H9 (cell line): ENCODE measurements at regions not wholly inside any gene's neighbourhood (a gene's known extent, or its start where the extent isn't known, plus 50 kb on each side); places are given as distances from the start of the nearest gene placed in this dataset.

Source experiments
- DNase-seq: peaks from one replicate; pipeline ENCODE4 v3.0.0-alpha.2; 2017
- H2AFZ ChIP-seq: one replicate; pipeline ENCODE4 v1.6.1; 2013; ENCODE audit warnings: mild to moderate bottlenecking, low read length, control low read depth, moderate library complexity
- H2AK5ac ChIP-seq: 2 replicates; pipeline ENCODE4 v1.6.1; 2013; ENCODE audit warnings: low read length, control low read depth, mixed read lengths; ENCODE audit not compliant: insufficient read length
- H2BK120ac ChIP-seq: one replicate; pipeline ENCODE4 v1.6.1; 2013; ENCODE audit warnings: low read depth, mild to moderate bottlenecking, low read length, control low read depth, inconsistent platforms; ENCODE audit not compliant: poor library complexity, severe bottlenecking
- H2BK12ac ChIP-seq: 2 replicates; pipeline ENCODE4 v1.6.1; 2013; ENCODE audit warnings: low read length, control low read depth, mixed read lengths, low read depth; ENCODE audit not compliant: insufficient read length
- H2BK15ac ChIP-seq: 2 replicates; pipeline ENCODE4 v1.6.1; 2013; ENCODE audit warnings: low read depth, low read length, control low read depth
- H2BK20ac ChIP-seq: one replicate; pipeline ENCODE4 v1.6.1; 2013; ENCODE audit warnings: low read depth, mild to moderate bottlenecking, low read length, control low read depth, inconsistent platforms; ENCODE audit not compliant: poor library complexity, severe bottlenecking
- H2BK5ac ChIP-seq: 2 replicates; pipeline ENCODE4 v1.6.1; 2013; ENCODE audit warnings: low read length, control low read depth, mixed read lengths; ENCODE audit not compliant: insufficient read length
- H3K14ac ChIP-seq: 2 replicates; pipeline ENCODE4 v1.6.1; 2013; ENCODE audit warnings: low read length, control low read depth; ENCODE audit not compliant: insufficient read depth
- H3K18ac ChIP-seq: 2 replicates; pipeline ENCODE4 v1.6.1; 2013; ENCODE audit warnings: low read depth, mild to moderate bottlenecking, mixed read lengths, low read length, control low read depth; ENCODE audit not compliant: insufficient read length
- H3K23ac ChIP-seq: 2 replicates; pipeline ENCODE4 v1.6.1; 2013; ENCODE audit warnings: low read length, control low read depth, mixed read lengths, low read depth; ENCODE audit not compliant: insufficient read length
- H3K23me2 ChIP-seq: 2 replicates; pipeline ENCODE4 v1.6.1; 2013; ENCODE audit warnings: low read depth, mild to moderate bottlenecking, mixed read lengths, low read length, control low read depth; ENCODE audit not compliant: insufficient read length, poor library complexity, severe bottlenecking
- H3K27ac ChIP-seq: 2 replicates; pipeline ENCODE4 v1.5.1; 2013; ENCODE audit warnings: low read length, control low read depth, mixed read lengths, low read depth; ENCODE audit not compliant: insufficient read length
- H3K27me3 ChIP-seq: 2 replicates; pipeline ENCODE4 v1.6.1; 2013; ENCODE audit warnings: low read length, control low read depth, inconsistent platforms; ENCODE audit not compliant: insufficient read depth
- H3K4ac ChIP-seq: 2 replicates; pipeline ENCODE4 v1.6.1; 2013; ENCODE audit warnings: low read depth, mild to moderate bottlenecking, control low read depth, inconsistent platforms, low read length, moderate library complexity
- H3K4me1 ChIP-seq: 2 replicates; pipeline ENCODE4 v1.6.1; 2013; ENCODE audit warnings: low read length, control low read depth, inconsistent platforms; ENCODE audit not compliant: insufficient read depth
- H3K4me2 ChIP-seq: 2 replicates; pipeline ENCODE4 v1.6.1; 2013; ENCODE audit warnings: low read length, control low read depth, mixed read lengths; ENCODE audit not compliant: insufficient read length, insufficient read depth
- H3K56ac ChIP-seq: 2 replicates; pipeline ENCODE4 v1.6.1; 2013; ENCODE audit warnings: low read depth, mild to moderate bottlenecking, mixed read lengths, low read length, control low read depth; ENCODE audit not compliant: insufficient read length
- H3K79me1 ChIP-seq: 2 replicates; pipeline ENCODE4 v1.6.1; 2013; ENCODE audit warnings: low read depth, mild to moderate bottlenecking, moderate library complexity, low read length, control low read depth, inconsistent platforms; ENCODE audit not compliant: insufficient read depth, poor library complexity, severe bottlenecking
- H3K79me2 ChIP-seq: 2 replicates; pipeline ENCODE4 v1.6.1; 2013; ENCODE audit warnings: low read length, control low read depth, inconsistent platforms; ENCODE audit not compliant: insufficient read depth
- H3K9ac ChIP-seq: 2 replicates; pipeline ENCODE4 v1.6.1; 2013; ENCODE audit warnings: low read length, control low read depth, mixed read lengths; ENCODE audit not compliant: insufficient read length; ENCODE audit errors: extremely low read depth
- H3K9me3 ChIP-seq: one replicate; pipeline ENCODE4 v1.6.1; 2013; ENCODE audit warnings: low read depth, low read length, inconsistent platforms; ENCODE audit not compliant: control insufficient read depth
- H3T11ph ChIP-seq: one replicate; pipeline ENCODE4 v1.6.1; 2013; ENCODE audit warnings: mild to moderate bottlenecking, low read length, control low read depth, inconsistent platforms
- H4K20me1 ChIP-seq: one replicate; pipeline ENCODE4 v1.6.1; 2013; ENCODE audit not compliant: control insufficient read depth, insufficient read length, insufficient read depth
- H4K5ac ChIP-seq: 2 replicates; pipeline ENCODE4 v1.6.1; 2013; ENCODE audit warnings: low read depth, mild to moderate bottlenecking, mixed read lengths, low read length, control low read depth; ENCODE audit not compliant: insufficient read length
- H4K8ac ChIP-seq: replicated peaks from 2 replicates; pipeline ENCODE4 v1.6.1; 2013; ENCODE audit warnings: low read length, control low read depth, mixed read lengths, low read depth; ENCODE audit not compliant: insufficient read length
- H4K91ac ChIP-seq: 2 replicates; pipeline ENCODE4 v1.6.1; 2013; ENCODE audit warnings: low read depth, mild to moderate bottlenecking, moderate library complexity, mixed read lengths, low read length, control low read depth; ENCODE audit not compliant: insufficient read length
- H3K27ac Mint-ChIP-seq, 3 experiments: 2 replicates in 2 of 3; 3 replicates in 1 of 3; pipeline ENCODE4 v1.8.0; 2020 to 2021; ENCODE audit warnings: mixed read lengths in 3 of 3, mild to moderate bottlenecking in 1 of 3, moderate library complexity in 1 of 3
- H3K27me3 Mint-ChIP-seq: 2 replicates; pipeline ENCODE4 v1.8.0; 2021; ENCODE audit warnings: low read depth, mild to moderate bottlenecking, moderate library complexity, mixed read lengths
- H3K36me3 Mint-ChIP-seq, 3 experiments: 2 replicates in 2 of 3; 3 replicates in 1 of 3; pipeline ENCODE4 v1.8.0; 2020 to 2021; ENCODE audit warnings: low read depth in 3 of 3, mixed read lengths in 3 of 3; ENCODE audit not compliant: insufficient read depth in 1 of 3
- H3K4me1 Mint-ChIP-seq, 2 experiments: 2 replicates each; pipeline ENCODE4 v1.8.0; 2020; ENCODE audit warnings: mixed read lengths in 2 of 2
- H3K4me3 Mint-ChIP-seq, 2 experiments: 2 replicates in 1 of 2; 3 replicates in 1 of 2; pipeline ENCODE4 v1.8.0; 2020 to 2021; ENCODE audit warnings: mild to moderate bottlenecking in 2 of 2, mixed read lengths in 2 of 2, moderate library complexity in 1 of 2
- H3K9me3 Mint-ChIP-seq, 2 experiments: 2 replicates in 1 of 2; 3 replicates in 1 of 2; pipeline ENCODE4 v1.8.0; 2020; ENCODE audit warnings: mild to moderate bottlenecking in 2 of 2, mixed read lengths in 2 of 2, moderate library complexity in 1 of 2
- WGBS: extraction: QIAGEN DNeasy Blood & Tissue Kit; methylation state at CpG from one replicate; pipeline ENCODE4 v1.1.7; 2013; ENCODE audit warnings: missing lambda C conversion rate, low lambda C conversion rate, mixed read lengths; ENCODE audit not compliant: insufficient read length; ENCODE audit errors: extremely low coverage; 5-methylcytosine and 5-hydroxymethylcytosine counted together
- TF ChIP-seq, protein P1 (sequence below): fragments of 200-600 bp; sonication (generic); conservative IDR thresholded peaks from 3 replicates; pipeline ENCODE4 v1.8.0; 2021; ENCODE audit warnings: antibody characterized with exemption, mild to moderate bottlenecking

DNA sequence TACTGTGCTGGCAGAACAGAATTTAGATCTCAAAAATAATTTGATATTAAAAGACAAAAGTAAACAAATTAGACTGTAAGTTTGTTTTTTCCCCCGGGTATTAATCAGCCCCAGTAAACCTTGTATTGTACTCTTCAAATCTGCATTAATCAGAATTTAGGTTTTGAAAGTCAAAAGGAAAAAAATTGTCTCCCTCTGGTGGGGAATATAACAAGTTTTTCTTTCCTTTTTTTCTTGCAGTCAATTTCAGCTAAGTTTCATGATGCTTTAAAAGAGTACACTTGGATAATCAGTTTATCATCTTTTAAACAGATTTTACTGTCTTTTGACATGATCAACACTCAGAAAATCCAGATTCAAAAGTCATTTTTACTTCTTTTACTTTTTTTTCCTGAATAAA, 134.5 kb upstream of the PKN2 start:
- H3T11ph ChIP-seq, result no peak overlapping the region
- no peaks in the 10 kb centered on the region for H3K79me1 ChIP-seq
- no peak overlapping the region for H3K23ac ChIP-seq
- H4K20me1 ChIP-seq, result no peaks in the 10 kb centered on the region
- H3K4me1 Mint-ChIP-seq, result no peaks in the 10 kb centered on the region
- H3K27ac Mint-ChIP-seq, result no peak overlapping the region
- no peak overlapping the region for H2BK15ac ChIP-seq
- H3K4me3 Mint-ChIP-seq, result no peak overlapping the region
- no peak overlapping the region for H4K8ac ChIP-seq
- no peak overlapping the region for H4K91ac ChIP-seq
- no peak overlapping the region for H3K14ac ChIP-seq
- TF ChIP-seq, protein P1, sequence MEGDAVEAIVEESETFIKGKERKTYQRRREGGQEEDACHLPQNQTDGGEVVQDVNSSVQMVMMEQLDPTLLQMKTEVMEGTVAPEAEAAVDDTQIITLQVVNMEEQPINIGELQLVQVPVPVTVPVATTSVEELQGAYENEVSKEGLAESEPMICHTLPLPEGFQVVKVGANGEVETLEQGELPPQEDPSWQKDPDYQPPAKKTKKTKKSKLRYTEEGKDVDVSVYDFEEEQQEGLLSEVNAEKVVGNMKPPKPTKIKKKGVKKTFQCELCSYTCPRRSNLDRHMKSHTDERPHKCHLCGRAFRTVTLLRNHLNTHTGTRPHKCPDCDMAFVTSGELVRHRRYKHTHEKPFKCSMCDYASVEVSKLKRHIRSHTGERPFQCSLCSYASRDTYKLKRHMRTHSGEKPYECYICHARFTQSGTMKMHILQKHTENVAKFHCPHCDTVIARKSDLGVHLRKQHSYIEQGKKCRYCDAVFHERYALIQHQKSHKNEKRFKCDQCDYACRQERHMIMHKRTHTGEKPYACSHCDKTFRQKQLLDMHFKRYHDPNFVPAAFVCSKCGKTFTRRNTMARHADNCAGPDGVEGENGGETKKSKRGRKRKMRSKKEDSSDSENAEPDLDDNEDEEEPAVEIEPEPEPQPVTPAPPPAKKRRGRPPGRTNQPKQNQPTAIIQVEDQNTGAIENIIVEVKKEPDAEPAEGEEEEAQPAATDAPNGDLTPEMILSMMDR, result peak; percentile 53
- no peak overlapping the region for H2BK120ac ChIP-seq
- H3K9me3 Mint-ChIP-seq, result no peaks in the 10 kb centered on the region
- no peak overlapping the region for H3K9ac ChIP-seq
- H3K27me3 ChIP-seq, result no peaks in the 10 kb centered on the region
- no peak overlapping the region for H2AK5ac ChIP-seq
- H3K27me3 Mint-ChIP-seq, result no peaks in the 10 kb centered on the region
- H3K4me1 ChIP-seq, result no peaks in the 10 kb centered on the region
- H3K79me2 ChIP-seq, result no peaks in the 10 kb centered on the region
- H4K5ac ChIP-seq, result no peak overlapping the region
- no peak overlapping the region for H3K27ac ChIP-seq
- no peaks in the 10 kb centered on the region for H3K23me2 ChIP-seq
- no peaks in the 10 kb centered on the region for H3K36me3 Mint-ChIP-seq
- no peak overlapping the region for H3K56ac ChIP-seq
- H2AFZ ChIP-seq, result no peak overlapping the region
- H2BK20ac ChIP-seq, result no peak overlapping the region
- no peak overlapping the region for H2BK5ac ChIP-seq
- no peak overlapping the region for H3K4ac ChIP-seq
- H3K4me2 ChIP-seq, result no peak overlapping the region
- H3K18ac ChIP-seq, result no peak overlapping the region
- H3K9me3 ChIP-seq, result no peaks in the 10 kb centered on the region
- H2BK12ac ChIP-seq, result no peak overlapping the region
- WGBS, result no CpG with 5 or more reads among the region's 1 CpG
- no peak for DNase-seq
